ENCODE measurements at regions not wholly inside any gene's neighbourhood (a gene's known extent, or its start where the extent isn't known, plus 50 kb on each side); places are given as distances from the start of the nearest gene placed in this dataset.

- Histone ChIP-seq H3K4me1 (no peaks in the 10 kb centered on the region), H3K9me3 (no peaks in the 10 kb centered on the region), H3K27me3 (peaks cover 0 to 9% (median 0%) of the 10 kb centered on the region in 9 donors), H3K36me3 (no peaks in the 10 kb centered on the region), H3K27ac (no peak overlapping the region), H3K4me3 (no peak overlapping the region)
- intact Hi-C loops (cut with DNase I): no loop called here
- 50 to 61% (median 55%) methylated on average over 13 of the region's 13 CpGs for WGBS, 4 donors
- DNase-seq (no peak), ATAC-seq (no peak)
- TF ChIP-seq CTCF (IDR thresholded peaks at IDR 0.05) (no peak), POLR2A (IDR thresholded peaks at IDR 0.05) (no peak)
These were observed 296.9 kb upstream of the SALL3 start for GRCh38 chr18:78682716-78683115.

- 80 to 89% (median 84%) methylated on average over 19 to 26 of the region's 26 CpGs for WGBS, 4 donors
- Histone ChIP-seq H3K36me3 (no peaks in the 10 kb centered on the region), H3K4me3 (no peak overlapping the region), H3K9me3 (no peaks in the 10 kb centered on the region), H3K4me1 (no peaks in the 10 kb centered on the region), H3K27ac (no peak overlapping the region), H3K27me3 (peaks cover 0 to 9% (median 0%) of the 10 kb centered on the region in 9 donors)
- DNase-seq (no peak), ATAC-seq (no peak)
- intact Hi-C loops (cut with DNase I): no loop called here
- TF ChIP-seq CTCF (IDR thresholded peaks at IDR 0.05) (no peak), POLR2A (IDR thresholded peaks at IDR 0.05) (no peak)
These were observed 296.2 kb upstream of the SALL3 start for GRCh38 chr18:78683191-78684010.

GRCh38 chr18:78685250-78685979, 294.2 kb upstream of the SALL3 start:
- intact Hi-C loops (cut with DNase I): no loop called here
- WGBS, 4 donors: 75 to 82% (median 77%) methylated on average over 21 to 23 of the region's 23 CpGs
- no peak for TF ChIP-seq CTCF (IDR thresholded peaks at IDR 0.05)
- TF ChIP-seq POLR2A (IDR thresholded peaks at IDR 0.05): no peak
- DNase-seq: no peak
- no peak for ATAC-seq
- Histone ChIP-seq H3K27ac (no peak overlapping the region), H3K36me3 (no peaks in the 10 kb centered on the region), H3K27me3 (peaks cover 0 to 9% (median 0%) of the 10 kb centered on the region in 9 donors), H3K9me3 (no peaks in the 10 kb centered on the region), H3K4me3 (no peak overlapping the region), H3K4me1 (no peaks in the 10 kb centered on the region)

- peaks cover 0 to 9% (median 0%) of the 10 kb centered on the region in 9 donors for H3K27me3 ChIP-seq
- H3K4me1 ChIP-seq: no peaks in the 10 kb centered on the region
- TF ChIP-seq CTCF (IDR thresholded peaks at IDR 0.05): no peak
- no peak for TF ChIP-seq POLR2A (IDR thresholded peaks at IDR 0.05)
- no peak overlapping the region for H3K27ac ChIP-seq
- DNase-seq (no peak), ATAC-seq (no peak)
- no peak overlapping the region for H3K4me3 ChIP-seq
- intact Hi-C loops (cut with DNase I): no loop called here
- WGBS, 4 donors: 77 to 84% (median 79%) methylated on average over 21 to 26 of the region's 26 CpGs
- H3K9me3 ChIP-seq: no peaks in the 10 kb centered on the region
- no peaks in the 10 kb centered on the region for H3K36me3 ChIP-seq
These were observed 293.6 kb upstream of the SALL3 start for GRCh38 chr18:78685980-78686530.

All from heart left ventricle (tissue), 16 donors.